Duodenal mucosa (tissue), 2 donors: ENCODE measurements at regions not wholly inside any gene's neighbourhood (a gene's known extent, or its start where the extent isn't known, plus 50 kb on each side); places are given as distances from the start of the nearest gene placed in this dataset.

ENCODE experiments used
- H3K27ac ChIP-seq: one replicate; pipeline ENCODE4 v1.7.0; 2013; ENCODE audit warnings: low read depth, low read length
- H3K27me3 ChIP-seq, 2 donors: one replicate each; pipeline ENCODE4 v1.7.0; 2013; ENCODE audit warnings: low read length in 2 of 2, control low read depth in 1 of 2; ENCODE audit not compliant: insufficient read depth in 2 of 2, control insufficient read depth in 1 of 2
- H3K36me3 ChIP-seq, 2 donors: one replicate each; pipeline ENCODE4 v1.7.0; 2013; ENCODE audit warnings: low read length in 2 of 2, control low read depth in 1 of 2; ENCODE audit not compliant: insufficient read depth in 2 of 2, control insufficient read depth in 1 of 2
- H3K4me1 ChIP-seq, 2 donors: one replicate each; pipeline ENCODE4 v1.7.0; 2013; ENCODE audit warnings: low read length in 2 of 2, control low read depth in 1 of 2; ENCODE audit not compliant: insufficient read depth in 2 of 2, control insufficient read depth in 1 of 2
- H3K4me3 ChIP-seq, 2 donors: one replicate each; pipeline ENCODE4 v1.7.0; 2013; ENCODE audit warnings: low read length in 2 of 2, low read depth in 1 of 2
- H3K9ac ChIP-seq, 2 donors: one replicate each; pipeline ENCODE4 v1.7.0; 2013; ENCODE audit warnings: low read length in 2 of 2, low read depth in 1 of 2
- H3K9me3 ChIP-seq, 2 donors: one replicate each; pipeline ENCODE4 v1.7.0; 2013; ENCODE audit warnings: low read length in 2 of 2, control low read depth in 1 of 2; ENCODE audit not compliant: control insufficient read depth in 1 of 2

DNA sequence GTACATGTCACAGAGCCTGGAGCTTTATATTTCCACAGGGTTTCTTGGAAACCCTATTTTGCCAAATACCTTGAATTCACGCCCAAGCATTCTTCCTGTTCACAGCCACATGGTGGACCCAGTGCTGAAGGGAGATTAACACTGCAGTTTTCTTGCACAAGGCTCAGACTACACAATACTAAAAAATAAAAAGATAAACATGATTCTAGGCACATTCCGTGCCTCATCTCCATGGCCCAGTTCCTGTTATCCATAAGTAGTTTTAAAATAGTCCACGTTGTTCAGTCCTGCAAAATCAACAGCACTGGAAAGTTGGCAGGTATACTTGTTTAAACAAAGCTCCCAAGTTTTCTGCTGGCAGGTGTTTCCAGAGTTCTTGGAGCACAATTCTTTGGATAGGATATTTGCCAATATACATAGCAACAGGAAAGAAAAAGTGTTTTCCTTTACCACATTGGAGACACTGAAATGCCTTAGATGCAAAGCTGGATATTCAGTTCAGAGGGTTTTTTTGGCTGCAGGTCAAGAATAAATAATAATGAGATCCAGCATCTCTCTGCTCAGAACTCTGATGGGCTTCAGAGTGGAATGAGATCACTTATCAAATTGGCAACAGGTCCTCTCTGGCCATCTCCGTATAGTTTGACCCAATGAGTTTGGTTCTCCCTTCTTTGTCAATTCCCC, 88.1 kb upstream of the TGFBR2 start:
- Histone ChIP-seq H3K36me3 (no peaks in the 10 kb centered on the region), H3K9me3 (no peaks in the 10 kb centered on the region), H3K4me1 (peaks cover 0 to 12% of the 10 kb centered on the region in 2 donors), H3K4me3 (no peak overlapping the region), H3K9ac (no peak overlapping the region), H3K27me3 (no peaks in the 10 kb centered on the region), H3K27ac (no peak overlapping the region)

DNA sequence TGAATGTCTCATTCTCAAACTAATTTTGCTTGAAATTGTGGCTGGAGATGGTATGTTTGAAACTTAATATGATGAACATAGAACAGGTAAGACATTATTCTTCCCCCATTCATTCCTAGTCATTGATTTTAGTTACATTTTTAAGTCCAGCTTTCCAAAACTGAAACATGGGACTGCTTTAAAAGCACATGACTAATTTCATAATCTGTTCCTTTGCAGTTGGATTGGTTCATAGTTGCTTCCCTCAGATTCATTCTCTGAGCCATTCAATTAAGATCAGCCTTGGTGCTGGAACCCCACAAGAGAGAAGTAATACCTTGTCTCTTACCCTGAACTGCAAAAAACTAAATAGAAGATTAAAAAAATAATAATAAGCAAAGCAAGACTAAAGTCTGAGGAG, 87.5 kb upstream of the TGFBR2 start:
- no peaks in the 10 kb centered on the region for H3K36me3 ChIP-seq
- H3K4me1 ChIP-seq = peaks cover 0 to 12% of the 10 kb centered on the region in 2 donors
- H3K27me3 ChIP-seq = no peaks in the 10 kb centered on the region
- no peak overlapping the region for H3K9ac ChIP-seq
- H3K9me3 ChIP-seq = no peaks in the 10 kb centered on the region
- H3K27ac ChIP-seq = no peak overlapping the region
- H3K4me3 ChIP-seq = no peak overlapping the region

DNA sequence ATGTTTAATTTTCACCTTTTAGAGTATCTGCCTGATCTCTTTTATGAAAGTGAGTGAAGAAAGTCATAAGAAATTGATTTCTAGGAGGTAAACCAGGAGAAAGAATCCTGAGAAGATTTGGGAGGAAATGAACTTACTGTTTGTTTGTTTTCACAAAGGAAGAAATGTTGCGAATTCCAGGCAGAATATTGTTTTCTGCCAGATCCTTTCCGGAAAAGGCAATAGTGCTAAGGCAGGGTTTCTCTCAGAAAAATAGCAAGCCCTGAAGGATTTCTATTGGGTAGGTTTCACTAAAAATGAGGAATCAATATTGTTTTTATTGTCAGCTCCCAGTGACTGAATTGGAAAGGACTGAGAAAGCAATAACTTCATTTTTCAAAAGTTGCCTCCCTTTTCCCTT, 85.7 kb upstream of the TGFBR2 start:
- no peak overlapping the region for H3K27ac ChIP-seq
- no peak overlapping the region for H3K9ac ChIP-seq
- peaks cover 0 to 12% of the 10 kb centered on the region in 2 donors for H3K4me1 ChIP-seq
- H3K4me3 ChIP-seq = no peak overlapping the region
- no peaks in the 10 kb centered on the region for H3K9me3 ChIP-seq
- no peaks in the 10 kb centered on the region for H3K36me3 ChIP-seq
- no peaks in the 10 kb centered on the region for H3K27me3 ChIP-seq

DNA sequence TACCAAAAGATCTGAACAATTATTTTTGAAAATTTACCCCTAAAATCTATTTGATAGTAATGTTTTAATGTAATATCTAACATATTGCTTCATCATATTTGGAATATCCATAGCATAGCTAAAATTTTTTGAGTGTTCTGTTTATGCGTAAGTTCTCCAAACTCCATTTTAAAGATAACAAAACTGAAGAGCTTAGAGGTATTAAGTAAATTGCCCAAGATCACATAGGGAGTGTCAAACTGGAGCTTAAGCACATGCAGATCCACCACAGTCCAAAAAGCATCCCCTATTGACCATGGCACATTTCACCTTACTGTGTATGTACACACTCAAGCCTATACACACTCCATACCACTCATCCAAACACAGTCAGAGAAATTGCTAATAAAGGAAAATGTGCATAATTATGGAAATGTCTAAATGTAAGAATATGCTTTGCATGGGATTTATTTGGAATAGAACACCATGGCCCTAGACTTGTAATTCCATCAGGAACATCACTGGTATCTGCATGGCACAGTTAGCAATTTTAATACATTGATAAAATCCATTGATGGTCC, 85.2 kb upstream of the TGFBR2 start:
- H3K4me3 ChIP-seq = no peak overlapping the region
- no peaks in the 10 kb centered on the region for H3K9me3 ChIP-seq
- H3K27me3 ChIP-seq = no peaks in the 10 kb centered on the region
- H3K4me1 ChIP-seq = peaks cover 0 to 12% of the 10 kb centered on the region in 2 donors
- no peak overlapping the region for H3K9ac ChIP-seq
- H3K27ac ChIP-seq = no peak overlapping the region
- H3K36me3 ChIP-seq = no peaks in the 10 kb centered on the region

DNA sequence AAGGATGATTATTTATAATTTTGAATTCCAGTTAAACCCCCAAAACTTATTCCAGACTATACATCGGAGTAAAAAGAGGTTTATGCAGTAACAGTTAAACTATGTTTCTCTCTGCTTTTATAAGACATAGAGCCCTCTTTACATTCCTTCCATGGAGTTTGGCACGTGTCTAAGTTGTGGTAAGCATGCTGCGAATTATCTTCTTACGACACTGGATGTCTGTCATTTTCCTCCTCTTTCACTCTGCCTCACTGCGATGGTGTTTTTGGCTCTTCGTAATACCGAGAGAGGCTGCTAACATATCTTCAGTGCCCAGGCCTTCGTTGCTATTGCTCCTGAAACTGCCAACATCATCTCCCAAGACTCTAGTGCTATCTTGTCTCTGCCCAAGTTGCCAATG, 83.9 kb upstream of the TGFBR2 start:
- Histone ChIP-seq H3K27me3 (no peaks in the 10 kb centered on the region), H3K4me1 (peaks cover 0 to 12% of the 10 kb centered on the region in 2 donors), H3K9me3 (no peaks in the 10 kb centered on the region), H3K36me3 (no peaks in the 10 kb centered on the region), H3K4me3 (no peak overlapping the region), H3K9ac (no peak overlapping the region), H3K27ac (no peak overlapping the region)

DNA sequence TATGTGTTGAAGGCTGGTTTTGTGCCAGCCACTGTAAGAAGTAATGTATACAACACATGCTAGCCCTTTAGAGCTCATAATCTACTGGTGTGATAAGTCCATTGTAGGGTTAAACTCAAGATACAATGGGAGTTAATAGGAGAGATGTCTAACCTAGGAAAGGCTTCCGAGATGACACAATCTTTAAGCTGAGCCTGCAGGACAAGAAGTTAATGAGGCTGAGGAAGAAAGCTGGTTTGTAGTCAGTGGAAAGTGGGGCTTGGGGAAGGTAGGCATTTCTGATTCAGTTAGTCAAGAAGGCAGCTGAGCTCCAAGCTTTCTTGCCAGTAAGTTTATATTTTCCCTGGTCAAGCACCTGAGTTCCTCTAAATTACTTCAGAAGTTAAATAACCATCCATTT, 83.0 kb upstream of the TGFBR2 start:
- no peak overlapping the region for H3K9ac ChIP-seq
- H3K27ac ChIP-seq = no peak overlapping the region
- no peak overlapping the region for H3K4me3 ChIP-seq
- H3K4me1 ChIP-seq = peaks cover 0 to 7% of the 10 kb centered on the region in 2 donors
- no peaks in the 10 kb centered on the region for H3K9me3 ChIP-seq
- no peaks in the 10 kb centered on the region for H3K27me3 ChIP-seq
- H3K36me3 ChIP-seq = no peaks in the 10 kb centered on the region

DNA sequence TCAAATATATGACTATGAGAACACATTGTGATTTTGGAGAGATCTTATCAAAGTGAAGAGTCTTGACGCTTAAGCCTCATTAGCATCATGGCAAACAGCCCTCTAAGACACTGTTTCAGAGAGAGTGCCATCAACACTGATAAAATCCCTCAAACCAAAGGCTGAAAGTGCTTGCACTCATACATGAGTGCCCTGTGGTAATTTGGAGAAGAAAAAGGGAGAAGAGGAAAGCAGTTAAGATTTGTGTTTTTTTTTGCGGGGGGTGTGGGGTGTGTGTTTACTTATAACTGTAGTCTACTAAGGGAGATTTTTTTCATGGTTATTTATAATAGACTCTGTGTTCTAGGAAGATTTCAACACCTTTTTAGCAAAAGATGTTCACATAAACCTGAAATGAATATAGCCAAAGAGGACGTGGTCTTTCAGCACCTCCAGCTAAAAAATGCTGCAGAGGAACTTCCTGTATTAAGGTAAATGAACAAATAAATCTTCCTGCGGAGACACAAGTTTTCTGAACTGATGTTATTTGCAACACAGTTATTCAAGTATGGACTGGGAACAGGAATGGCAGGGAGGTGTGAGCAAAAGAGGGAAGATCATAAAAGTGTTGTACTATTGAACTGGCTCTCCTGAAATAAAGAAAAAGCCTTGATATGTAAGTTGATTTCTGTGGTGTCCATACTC, 81.9 kb upstream of the TGFBR2 start:
- H3K36me3 ChIP-seq = no peaks in the 10 kb centered on the region
- H3K27me3 ChIP-seq = no peaks in the 10 kb centered on the region
- H3K27ac ChIP-seq = no peak overlapping the region
- H3K9me3 ChIP-seq = no peaks in the 10 kb centered on the region
- H3K9ac ChIP-seq = no peak overlapping the region
- no peak overlapping the region for H3K4me3 ChIP-seq
- H3K4me1 ChIP-seq = no peaks in the 10 kb centered on the region

DNA sequence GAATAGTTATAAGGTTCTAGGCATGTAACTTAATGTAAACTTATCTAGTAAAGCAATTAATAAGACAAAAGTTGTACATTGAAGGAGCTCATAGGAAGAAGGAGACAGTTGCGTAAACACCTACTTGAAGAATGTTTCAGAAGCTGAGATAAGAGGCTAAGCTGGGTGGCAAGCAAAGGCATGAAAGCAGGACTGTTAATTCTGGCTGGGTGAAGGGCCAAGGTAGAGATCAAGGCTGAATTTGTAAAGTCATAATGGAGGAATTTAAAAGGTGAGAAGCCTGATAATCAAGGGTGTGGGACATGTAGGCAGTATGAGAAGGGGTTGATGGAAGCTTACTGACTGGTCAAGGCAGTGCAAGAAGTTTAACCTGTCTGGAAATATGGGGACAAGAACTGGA, 80.4 kb upstream of the TGFBR2 start:
- no peak overlapping the region for H3K9ac ChIP-seq
- no peak overlapping the region for H3K4me3 ChIP-seq
- no peaks in the 10 kb centered on the region for H3K27me3 ChIP-seq
- H3K4me1 ChIP-seq = no peaks in the 10 kb centered on the region
- no peaks in the 10 kb centered on the region for H3K9me3 ChIP-seq
- H3K27ac ChIP-seq = no peak overlapping the region
- no peaks in the 10 kb centered on the region for H3K36me3 ChIP-seq

DNA sequence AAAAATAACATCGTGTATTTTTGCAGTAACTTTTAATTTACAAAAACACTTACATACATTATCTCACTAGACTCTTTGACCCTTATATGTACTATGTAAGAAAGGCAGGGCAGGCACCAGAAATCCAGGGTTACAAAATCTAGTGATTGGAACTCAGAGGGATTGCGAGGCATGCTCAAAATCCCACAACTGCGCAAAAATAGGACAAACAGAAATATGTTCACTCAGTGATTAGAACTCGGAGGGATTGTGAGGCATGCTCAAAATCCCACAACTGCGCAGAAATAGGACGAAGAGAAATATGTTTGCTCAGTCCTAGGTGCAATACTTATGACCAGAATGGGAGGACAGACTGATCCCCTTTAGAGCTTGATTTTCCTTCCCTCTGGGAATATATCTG, 79.2 kb upstream of the TGFBR2 start:
- Histone ChIP-seq H3K9me3 (no peaks in the 10 kb centered on the region), H3K9ac (no peak overlapping the region), H3K27ac (no peak overlapping the region)

DNA sequence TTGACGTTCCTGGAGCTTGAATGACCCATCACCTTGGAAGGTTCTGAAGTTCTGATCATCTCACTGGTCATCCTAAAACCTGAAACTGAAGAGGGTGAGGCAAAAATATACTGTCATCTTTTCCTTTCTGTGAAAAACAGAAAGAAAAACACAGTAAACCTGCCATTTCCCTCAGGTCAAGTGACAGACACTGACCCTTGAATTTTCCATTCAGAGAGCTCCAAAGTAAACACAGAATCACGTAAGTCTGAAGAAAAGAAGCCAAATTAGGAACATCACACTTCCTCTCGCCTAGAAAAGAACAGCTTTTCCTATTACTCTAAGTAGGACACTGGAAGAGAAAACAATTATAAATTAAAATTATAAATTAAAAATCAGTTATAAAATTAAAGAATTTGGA, 78.7 kb upstream of the TGFBR2 start:
- Histone ChIP-seq H3K9ac (no peak overlapping the region), H3K9me3 (no peaks in the 10 kb centered on the region), H3K36me3 (no peaks in the 10 kb centered on the region), H3K4me3 (no peak overlapping the region), H3K27me3 (no peaks in the 10 kb centered on the region), H3K27ac (no peak overlapping the region), H3K4me1 (no peaks in the 10 kb centered on the region)

More for the DNA sequence above, 79.2 kb upstream of the TGFBR2 start:
- Histone ChIP-seq H3K36me3 (no peaks in the 10 kb centered on the region), H3K4me3 (no peak overlapping the region), H3K4me1 (no peaks in the 10 kb centered on the region), H3K27me3 (no peaks in the 10 kb centered on the region)
